GM11168 (cell line): ENCODE measurements at regions not wholly inside any gene's neighbourhood (a gene's known extent, or its start where the extent isn't known, plus 50 kb on each side); places are given as distances from the start of the nearest gene placed in this dataset.
"Not testable (repeated sequence)": the region's sequence is repeated elsewhere in the genome, so short reads cannot be mapped to it uniquely, and the experiment has no call there.

ENCODE experiments used
- in situ Hi-C: fragments of 300-500 bp; cut with MboI; formaldehyde crosslinking; loops from one replicate; pipeline ENCODE4 v1.12.0; 2022; ENCODE audit warnings: low sequenced_read_pairs; ENCODE audit not compliant: unreplicated experiment

DNA sequence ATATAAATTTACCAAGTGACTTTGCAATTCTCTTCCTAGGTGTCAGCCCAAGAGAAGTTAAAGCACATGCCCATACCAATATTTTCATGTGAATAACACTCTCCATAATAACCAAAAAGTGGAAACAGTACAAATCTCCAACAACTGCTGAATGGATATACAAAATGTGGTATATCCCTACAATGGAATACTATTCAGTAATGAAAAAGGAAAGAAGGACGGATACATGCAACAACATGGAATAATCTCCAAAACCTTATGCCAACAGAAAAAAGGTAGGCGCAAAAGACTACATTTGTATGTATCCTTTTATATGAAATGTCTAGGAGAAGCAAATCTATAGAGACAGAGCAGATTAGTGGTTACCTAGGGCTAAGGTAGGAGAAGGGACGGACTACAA, 487.7 kb upstream of the ID4 start:
- in situ Hi-C loops: no loop called here

GRCh38 chr6:19354181-19354580, 483.0 kb upstream of the ID4 start:
- in situ Hi-C loops: no loop called here

GRCh38 chr6:19356692-19357091, 480.5 kb upstream of the ID4 start:
- in situ Hi-C loops: no loop called here

GRCh38 chr6:19362396-19362795, 474.8 kb upstream of the ID4 start:
- in situ Hi-C loops: no loop called here

GRCh38 chr6:19368511-19368910, 468.7 kb upstream of the ID4 start:
- in situ Hi-C loops: no loop called here

DNA sequence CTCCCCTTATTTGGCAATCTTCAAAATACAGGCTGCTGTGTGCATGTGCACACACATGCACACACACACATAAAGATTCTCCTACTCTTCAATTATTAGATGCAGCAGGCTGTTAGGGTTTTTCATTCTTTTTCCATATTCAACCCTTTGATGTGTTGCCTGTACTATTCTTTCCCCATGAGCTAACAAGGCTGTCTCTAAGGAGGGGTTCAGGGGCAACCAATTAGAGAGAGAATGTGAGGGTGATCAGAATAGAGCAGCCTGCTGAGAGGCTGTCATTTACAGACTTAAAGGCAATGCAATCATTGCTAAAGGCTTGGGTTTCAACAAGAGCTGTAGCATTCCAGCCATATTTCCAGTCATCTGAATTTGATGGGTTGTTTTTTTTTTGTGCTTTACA, 467.4 kb upstream of the ID4 start:
- in situ Hi-C loops: no loop called here

- in situ Hi-C loops: no loop called here
Observed at GRCh38 chr6:19370831-19371230, 466.3 kb upstream of the ID4 start.

DNA sequence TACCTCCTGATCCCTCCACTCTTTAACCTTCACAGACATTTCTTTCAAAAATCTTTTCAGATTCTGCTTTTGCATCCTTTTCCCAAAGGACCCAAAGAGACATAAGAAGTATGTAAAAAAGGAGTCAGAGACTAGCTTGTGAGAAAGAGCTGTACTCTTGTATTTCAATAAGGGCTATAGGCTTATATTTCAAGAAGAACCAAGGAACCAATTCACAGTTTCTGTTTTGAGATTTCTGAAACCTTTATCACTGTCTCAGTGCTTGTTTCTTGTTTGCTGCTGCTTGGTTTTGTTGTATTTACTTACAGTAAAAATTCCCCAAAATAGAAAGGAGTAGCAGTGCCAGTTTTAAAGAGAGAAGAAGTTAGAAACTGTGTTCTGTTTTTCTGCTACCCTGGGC, 461.6 kb upstream of the ID4 start:
- in situ Hi-C loops: no loop called here

DNA sequence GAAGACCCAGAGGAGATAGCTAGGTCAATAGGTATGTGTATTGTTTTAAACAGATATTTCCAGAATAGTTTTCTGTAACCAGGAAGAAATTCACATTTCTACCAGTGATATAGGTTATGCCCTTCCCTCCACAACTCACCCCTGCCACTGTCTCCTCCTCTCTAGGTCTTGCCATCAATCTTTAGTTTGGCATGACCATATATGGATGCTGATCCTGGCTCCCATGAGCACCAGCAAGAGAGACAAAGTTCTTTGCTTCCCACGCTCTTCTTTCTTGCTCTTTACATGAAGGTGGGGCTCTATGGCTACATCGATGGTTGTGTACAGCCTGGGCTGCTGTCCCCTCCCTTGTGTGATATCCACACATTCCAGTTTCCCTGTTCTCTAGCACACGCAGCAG, 459.4 kb upstream of the ID4 start:
- in situ Hi-C loops: no loop called here

- in situ Hi-C loops: no loop called here
Observed at GRCh38 chr6:19380293-19380692, 456.9 kb upstream of the ID4 start.

DNA sequence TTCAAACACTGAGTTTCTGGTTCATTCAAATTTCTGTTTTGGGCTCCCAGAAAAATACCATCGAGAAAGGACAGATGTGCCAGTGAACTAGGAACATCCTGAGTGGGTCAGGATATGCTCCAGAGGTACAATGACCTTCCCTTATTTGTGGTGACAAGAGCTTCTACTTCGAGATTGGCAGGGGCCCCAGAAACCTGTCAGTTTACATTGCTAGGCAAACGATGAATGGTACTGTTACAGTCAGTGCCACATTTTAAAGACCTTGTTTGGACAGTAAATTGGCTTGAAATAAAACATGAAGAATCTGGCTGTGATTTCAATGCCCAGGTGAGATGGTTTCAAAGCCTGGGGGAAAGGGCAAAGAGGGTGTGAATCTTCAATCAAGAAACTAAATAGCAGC, 454.5 kb upstream of the ID4 start:
- in situ Hi-C loops: no loop called here

- in situ Hi-C loops: no loop called here
Observed at GRCh38 chr6:19391926-19392325, 445.2 kb upstream of the ID4 start.

GRCh38 chr6:19394051-19394450, 443.1 kb upstream of the ID4 start:
- in situ Hi-C loops: no loop called here

GRCh38 chr6:19394687-19395086, 442.5 kb upstream of the ID4 start:
- in situ Hi-C loops: no loop called here

GRCh38 chr6:19395316-19395715, 441.9 kb upstream of the ID4 start:
- in situ Hi-C loops: no loop called here

- in situ Hi-C loops: no loop called here
Observed at GRCh38 chr6:19399406-19399805, 437.8 kb upstream of the ID4 start.

DNA sequence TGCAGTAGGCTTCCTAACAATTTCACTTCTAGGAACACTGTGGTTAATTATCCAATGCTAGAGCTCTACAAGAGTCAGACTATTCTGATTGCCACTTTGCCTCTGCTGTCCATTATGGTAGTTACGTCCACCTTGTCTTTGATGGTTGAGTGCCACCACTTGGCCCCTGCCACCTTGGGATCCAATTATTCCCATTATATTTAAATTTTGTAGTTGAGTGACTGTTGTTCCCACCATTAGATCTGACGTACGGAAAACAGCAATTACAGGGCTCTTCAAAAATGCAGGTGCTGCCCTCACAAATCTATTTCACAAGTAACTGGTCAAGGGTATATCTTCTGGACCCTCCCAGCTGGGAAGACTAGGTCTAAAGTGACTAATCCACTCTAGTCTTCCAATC, 432.3 kb upstream of the ID4 start:
- in situ Hi-C loops: not testable (repeated sequence)

GRCh38 chr6:19408331-19408730, 428.8 kb upstream of the ID4 start:
- in situ Hi-C loops: no loop called here

GRCh38 chr6:19410481-19410880, 426.7 kb upstream of the ID4 start:
- in situ Hi-C loops: no loop called here

- in situ Hi-C loops: no loop called here
Observed at GRCh38 chr6:19413323-19413722, 423.8 kb upstream of the ID4 start.

DNA sequence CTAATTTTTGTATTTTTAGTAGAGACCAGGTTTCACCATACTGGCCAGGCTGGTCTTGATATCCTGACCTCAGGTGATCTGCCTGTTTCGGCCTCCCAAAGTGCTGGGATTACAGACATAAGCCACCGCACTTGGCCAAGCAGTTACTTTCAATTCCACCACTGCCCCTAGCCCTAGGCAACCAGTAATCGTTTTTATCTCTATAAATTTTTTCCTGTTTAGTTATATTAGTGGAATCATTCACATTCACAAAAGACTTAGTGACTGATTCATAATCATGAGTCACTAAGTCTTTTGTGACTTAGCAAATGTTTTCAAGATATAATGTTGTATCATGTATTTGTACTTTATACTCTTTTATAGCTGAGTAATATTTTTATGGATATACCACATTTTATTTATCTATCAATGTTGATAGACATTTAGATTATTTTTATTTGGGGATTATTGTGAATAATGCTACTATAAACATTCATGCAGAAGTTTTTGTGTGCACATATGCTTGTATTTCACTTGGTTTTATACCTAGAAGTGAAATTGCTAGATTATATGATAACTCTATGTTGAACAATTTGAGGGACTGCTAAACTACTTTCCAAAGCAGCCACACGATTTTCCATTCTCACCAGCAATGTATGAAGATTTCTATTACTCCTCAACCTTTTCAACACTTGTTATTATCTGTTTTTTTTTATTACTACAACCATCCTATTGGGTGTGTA, 421.4 kb upstream of the ID4 start:
- in situ Hi-C loops: no loop called here

DNA sequence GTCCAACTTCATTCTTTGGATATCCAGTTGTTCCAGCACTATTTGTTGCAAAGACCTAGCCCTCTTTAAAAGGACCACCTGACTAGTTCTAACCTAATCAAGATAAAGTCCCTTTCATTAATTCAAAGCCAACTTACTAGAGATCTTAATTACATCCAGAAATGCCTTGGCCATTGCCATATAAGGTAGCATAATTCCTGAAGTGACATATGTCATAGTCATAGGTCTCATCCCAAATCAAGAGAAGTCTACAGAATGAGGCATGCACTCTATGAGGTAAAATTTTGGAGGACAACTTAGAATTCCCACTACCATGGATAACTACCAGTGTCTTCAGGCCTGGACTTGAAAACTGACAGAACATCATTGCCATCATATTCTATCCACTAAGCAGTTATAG, 420.4 kb upstream of the ID4 start:
- in situ Hi-C loops: no loop called here

DNA sequence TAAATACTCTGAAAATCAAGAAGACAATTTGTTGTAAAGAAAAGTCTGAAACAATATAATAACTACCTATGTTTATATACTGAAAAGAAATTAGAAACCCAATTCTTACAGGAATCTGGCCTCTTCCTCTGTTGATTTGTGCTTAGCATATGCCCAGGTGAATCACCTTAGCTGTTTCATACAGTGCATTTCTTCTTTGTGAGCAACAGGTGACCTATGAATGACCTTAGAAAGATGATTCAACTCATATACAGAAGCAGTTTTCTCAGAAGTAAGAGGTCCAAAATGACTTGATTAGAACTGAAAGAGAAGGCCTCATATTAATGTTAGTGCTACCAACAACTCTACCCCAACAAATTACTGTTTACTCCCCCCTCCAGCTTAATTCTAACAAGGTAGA, 419.5 kb upstream of the ID4 start:
- in situ Hi-C loops: no loop called here
